GM13977 (cell line): ENCODE measurements at regions not wholly inside any gene's neighbourhood (a gene's known extent, or its start where the extent isn't known, plus 50 kb on each side); places are given as distances from the start of the nearest gene placed in this dataset.

Experiments used
- DNase-seq: peaks from one replicate; pipeline ENCODE4 v3.0.0; 2012; ENCODE audit warnings: low spot score
- CTCF ChIP-seq: IDR thresholded peaks from 2 replicates; pipeline ENCODE4 v1.5.1; 2012; ENCODE audit warnings: mild to moderate bottlenecking, control low read depth; ENCODE audit not compliant: insufficient read depth; ENCODE audit errors: extremely low read depth, missing control alignments
- in situ Hi-C: fragments of 300-500 bp; cut with MboI; formaldehyde crosslinking; loops from one replicate; pipeline ENCODE4 v1.12.0; 2022; ENCODE audit warnings: low sequenced_read_pairs, low pct_unique_long_range_greater_than_20kb, mixed read lengths, inconsistent platforms; ENCODE audit not compliant: unreplicated experiment

GRCh38 chr3:31353166-31353565 lies 179.6 kb upstream of the STT3B start:
- in situ Hi-C loops: no loop called here
- no peak for DNase-seq
- TF ChIP-seq CTCF: no peak

- DNase-seq: no peak
- no peak for TF ChIP-seq CTCF
- in situ Hi-C loops: no loop called here
Observed at GRCh38 chr3:31354373-31354772, 178.4 kb upstream of the STT3B start.

DNA sequence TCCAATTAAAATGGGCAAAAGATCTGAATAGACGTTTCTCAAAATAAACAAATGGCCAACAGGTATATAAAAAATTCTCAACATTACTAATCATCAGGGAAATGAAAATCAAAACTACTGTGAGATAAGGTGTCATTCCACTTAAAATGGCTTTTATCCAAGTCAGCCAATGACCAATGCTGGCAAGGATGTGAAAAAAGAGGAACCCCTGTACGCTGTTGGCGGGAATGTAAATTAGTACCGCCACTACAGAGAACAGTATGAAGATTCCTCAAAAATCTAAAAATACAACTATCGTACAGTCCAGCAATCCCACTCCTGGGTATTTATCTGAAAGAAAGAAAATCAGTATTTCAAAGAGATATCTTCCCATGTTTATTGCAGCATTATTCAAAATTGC lies 176.9 kb upstream of the STT3B start:
- in situ Hi-C loops: no loop called here
- no peak for DNase-seq
- TF ChIP-seq CTCF: no peak

GRCh38 chr3:31356941-31357340 lies 175.8 kb upstream of the STT3B start:
- no peak for DNase-seq
- in situ Hi-C loops: no loop called here
- no peak for TF ChIP-seq CTCF

DNA sequence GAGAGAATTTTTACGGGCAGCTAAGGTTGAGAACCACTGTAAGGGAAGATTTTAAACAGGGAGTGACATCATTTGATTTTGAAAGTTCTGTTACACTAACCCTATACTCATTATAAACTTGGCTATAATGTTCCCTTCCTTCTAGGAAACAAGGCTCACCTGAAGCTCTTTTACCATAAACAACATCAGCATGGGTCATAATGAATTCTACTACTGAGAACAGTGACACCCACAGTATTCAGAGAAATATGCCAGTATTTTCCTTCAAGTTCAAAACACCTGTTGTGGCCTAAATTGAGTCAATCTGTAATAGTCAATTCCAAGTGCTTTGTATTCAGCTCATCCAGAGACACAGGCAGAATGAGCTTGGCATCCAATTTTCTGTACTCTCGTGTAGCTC lies 175.3 kb upstream of the STT3B start:
- in situ Hi-C loops: no loop called here
- TF ChIP-seq CTCF: no peak
- DNase-seq: no peak

GRCh38 chr3:31358473-31359070 lies 174.2 kb upstream of the STT3B start:
- in situ Hi-C loops: no loop called here
- no peak for TF ChIP-seq CTCF
- DNase-seq: no peak
